B cell (primary cell): ENCODE measurements at regions not wholly inside any gene's neighbourhood (a gene's known extent, or its start where the extent isn't known, plus 50 kb on each side); places are given as distances from the start of the nearest gene placed in this dataset.

ENCODE experiments used
- EZH2 ChIP-seq: IDR thresholded peaks from 2 replicates; pipeline ENCODE4 v1.6.1; 2012; ENCODE audit warnings: borderline replicate concordance, low read depth, mild to moderate bottlenecking, moderate library complexity, low read length; ENCODE audit not compliant: insufficient read depth, poor library complexity, severe bottlenecking
- TF ChIP-seq, protein P1 (sequence below): fragments of 200-600 bp; IDR thresholded peaks from one replicate; pipeline ENCODE4 v1.8.0; 2022; ENCODE audit warnings: antibody characterized with exemption, mild to moderate bottlenecking

DNA sequence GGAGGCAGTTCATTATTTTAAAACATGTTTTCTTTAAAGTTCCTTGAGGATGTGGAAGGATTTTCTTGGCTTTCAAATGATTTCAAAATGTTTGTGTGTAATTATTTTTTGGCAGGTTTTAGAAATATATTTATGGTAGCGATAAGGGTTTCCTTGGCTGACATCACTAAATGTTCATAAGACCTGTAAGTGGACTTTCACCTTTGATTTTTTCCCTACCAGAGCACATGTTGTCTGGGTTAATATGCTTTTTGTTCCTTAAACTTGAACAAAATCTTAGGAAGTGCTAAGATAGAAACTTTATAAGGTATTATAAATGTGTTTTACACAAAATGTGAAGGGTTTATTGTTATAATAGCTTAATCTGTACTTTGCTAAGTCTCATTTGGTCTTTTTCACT, 315.6 kb downstream of the PCDH7 start:
- TF ChIP-seq, protein P1, sequence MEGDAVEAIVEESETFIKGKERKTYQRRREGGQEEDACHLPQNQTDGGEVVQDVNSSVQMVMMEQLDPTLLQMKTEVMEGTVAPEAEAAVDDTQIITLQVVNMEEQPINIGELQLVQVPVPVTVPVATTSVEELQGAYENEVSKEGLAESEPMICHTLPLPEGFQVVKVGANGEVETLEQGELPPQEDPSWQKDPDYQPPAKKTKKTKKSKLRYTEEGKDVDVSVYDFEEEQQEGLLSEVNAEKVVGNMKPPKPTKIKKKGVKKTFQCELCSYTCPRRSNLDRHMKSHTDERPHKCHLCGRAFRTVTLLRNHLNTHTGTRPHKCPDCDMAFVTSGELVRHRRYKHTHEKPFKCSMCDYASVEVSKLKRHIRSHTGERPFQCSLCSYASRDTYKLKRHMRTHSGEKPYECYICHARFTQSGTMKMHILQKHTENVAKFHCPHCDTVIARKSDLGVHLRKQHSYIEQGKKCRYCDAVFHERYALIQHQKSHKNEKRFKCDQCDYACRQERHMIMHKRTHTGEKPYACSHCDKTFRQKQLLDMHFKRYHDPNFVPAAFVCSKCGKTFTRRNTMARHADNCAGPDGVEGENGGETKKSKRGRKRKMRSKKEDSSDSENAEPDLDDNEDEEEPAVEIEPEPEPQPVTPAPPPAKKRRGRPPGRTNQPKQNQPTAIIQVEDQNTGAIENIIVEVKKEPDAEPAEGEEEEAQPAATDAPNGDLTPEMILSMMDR, result no peak
- no peak for TF ChIP-seq EZH2
